Keratinocyte (primary cell): ENCODE measurements at regions not wholly inside any gene's neighbourhood (a gene's known extent, or its start where the extent isn't known, plus 50 kb on each side); places are given as distances from the start of the nearest gene placed in this dataset.

ENCODE experiments used
- DNase-seq: peaks from one replicate; pipeline ENCODE4 v3.0.0-alpha.2; 2011; ENCODE audit warnings: low read depth, missing footprints, low spot score
- FAIRE-seq: peaks from 2 replicates; lab custom pipeline; 2011; peaks lifted over from hg19 to GRCh38; lab: Jason Lieb, UNC
- H2AFZ ChIP-seq: 2 replicates; pipeline ENCODE4 v1.6.0; 2012; ENCODE audit warnings: low read length, control low read depth, inconsistent platforms; ENCODE audit not compliant: control insufficient read depth
- H3K27ac ChIP-seq: 2 replicates; pipeline ENCODE4 v1.5.1; 2011; ENCODE audit warnings: low read length; ENCODE audit not compliant: control insufficient read depth, insufficient read depth
- H3K27me3 ChIP-seq: 3 replicates; pipeline ENCODE4 v1.6.0; 2011; ENCODE audit warnings: low read length; ENCODE audit not compliant: control insufficient read depth, insufficient read depth; ENCODE audit errors: extremely low read depth
- H3K36me3 ChIP-seq, 2 experiments: 2 replicates in 1 of 2; 3 replicates in 1 of 2; pipeline ENCODE4 v1.5.1; 2011; ENCODE audit warnings: low read length in 2 of 2, mild to moderate bottlenecking in 1 of 2; ENCODE audit not compliant: control insufficient read depth in 2 of 2, insufficient read depth in 2 of 2; ENCODE audit errors: extremely low read depth in 1 of 2
- H3K4me1 ChIP-seq: 3 replicates; pipeline ENCODE4 v1.5.1; 2011; ENCODE audit warnings: low read length; ENCODE audit not compliant: control insufficient read depth, insufficient read depth; ENCODE audit errors: extremely low read depth
- H3K4me2 ChIP-seq: 3 replicates; pipeline ENCODE4 v1.6.0; 2011; ENCODE audit warnings: low read depth, low read length; ENCODE audit not compliant: control insufficient read depth, insufficient read depth; ENCODE audit errors: extremely low read depth
- H3K4me3 ChIP-seq, 3 experiments: fragments of 200-600 bp in 1 of 3; sonication (generic) in 1 of 3; 2 replicates in 2 of 3; 3 replicates in 1 of 3; pipeline ENCODE4 v1.5.1; 2011 to 2016; ENCODE audit warnings: low read length in 3 of 3, mild to moderate bottlenecking in 3 of 3, control low read depth in 2 of 3, inconsistent platforms in 1 of 3, low read depth in 1 of 3, mixed read lengths in 1 of 3, mixed run types in 1 of 3, moderate library complexity in 1 of 3; ENCODE audit not compliant: control insufficient read depth in 2 of 3, insufficient read depth in 2 of 3; ENCODE audit errors: extremely low read depth in 1 of 3
- H3K79me2 ChIP-seq: 2 replicates; pipeline ENCODE4 v1.6.0; 2012; ENCODE audit warnings: low read length; ENCODE audit not compliant: control insufficient read depth, insufficient read depth
- H3K9ac ChIP-seq: 3 replicates; pipeline ENCODE4 v1.6.0; 2011; ENCODE audit warnings: low read length; ENCODE audit not compliant: control insufficient read depth, insufficient read depth; ENCODE audit errors: extremely low read depth
- H3K9me1 ChIP-seq: 3 replicates; pipeline ENCODE4 v1.6.0; 2011; ENCODE audit warnings: low read length; ENCODE audit not compliant: control insufficient read depth, insufficient read depth; ENCODE audit errors: extremely low read depth
- H3K9me3 ChIP-seq: 2 replicates; pipeline ENCODE4 v1.5.1; 2012; ENCODE audit warnings: low read depth, low read length; ENCODE audit not compliant: control insufficient read depth
- H4K20me1 ChIP-seq: 3 replicates; pipeline ENCODE4 v1.6.0; 2011; ENCODE audit warnings: low read length; ENCODE audit not compliant: control insufficient read depth, insufficient read depth; ENCODE audit errors: extremely low read depth
- CTCF ChIP-seq, 3 experiments: IDR thresholded peaks in 1 of 3; conservative IDR thresholded peaks in 1 of 3; optimal IDR thresholded peaks in 1 of 3; 2 replicates in 2 of 3; 3 replicates in 1 of 3; pipeline versions ENCODE3 to v1.5.1; 2011; ENCODE audit warnings: low read length in 3 of 3, mild to moderate bottlenecking in 3 of 3, moderate library complexity in 2 of 3, control low read depth in 1 of 3, inconsistent platforms in 1 of 3; ENCODE audit not compliant: insufficient read depth in 2 of 3; ENCODE audit errors: extremely low read depth in 1 of 3
- EZH2 ChIP-seq: IDR thresholded peaks from one replicate; pipeline ENCODE4 v1.6.1; 2012; ENCODE audit warnings: inconsistent platforms, mild to moderate bottlenecking, low read length, moderate library complexity
- dilution Hi-C: fragments of 300-500 bp; cut with MboI; formaldehyde crosslinking; loops from one replicate; pipeline ENCODE4 v1.7.0; 2020; ENCODE audit warnings: low sequenced_read_pairs; ENCODE audit not compliant: extremely low pct_ligation_motif_present

GRCh38 chr6:74091136-74091793 lies 395.3 kb downstream of the CD109 start:
- Histone ChIP-seq H3K9me3 (no peaks in the 10 kb centered on the region), H3K27me3 (no peaks in the 10 kb centered on the region), H3K4me2 (no peak overlapping the region), H2AFZ (no peak overlapping the region), H3K4me3 (no peak overlapping the region), H3K27ac (no peak overlapping the region), H3K9me1 (no peaks in the 10 kb centered on the region), H3K36me3 (no peaks in the 10 kb centered on the region), H3K79me2 (no peaks in the 10 kb centered on the region), H3K9ac (no peak overlapping the region), H4K20me1 (no peaks in the 10 kb centered on the region), H3K4me1 (no peaks in the 10 kb centered on the region)
- dilution Hi-C loops, result no loop called here
- DNase-seq (no peak), FAIRE-seq (peak; percentile 74)
- TF ChIP-seq EZH2 (no peak), CTCF (optimal IDR thresholded peaks at IDR 0.05 in 1 of 3, IDR thresholded peaks at IDR 0.05 in 1 of 3, conservative IDR thresholded peaks at IDR 0.05 in 1 of 3; ENCODE audit: extremely low read depth in 1 of 3, insufficient read depth in 2 of 3, low read length in 3 of 3) (peak; percentile 39 to 69 (median 57))

GRCh38 chr6:74087899-74088298 lies 391.9 kb downstream of the CD109 start:
- dilution Hi-C loops, result no loop called here
- no peak for DNase-seq

More at GRCh38 chr6:74087899-74088298, 391.9 kb downstream of the CD109 start:
- Histone ChIP-seq H3K27me3 (no peaks in the 10 kb centered on the region), H3K9ac (no peak overlapping the region), H3K79me2 (no peaks in the 10 kb centered on the region), H3K4me2 (no peak overlapping the region), H3K4me3 (no peak overlapping the region), H3K4me1 (no peaks in the 10 kb centered on the region), H3K9me3 (no peaks in the 10 kb centered on the region), H3K9me1 (no peaks in the 10 kb centered on the region), H2AFZ (no peak overlapping the region), H3K36me3 (no peaks in the 10 kb centered on the region), H4K20me1 (no peaks in the 10 kb centered on the region), H3K27ac (no peak overlapping the region)
- TF ChIP-seq EZH2, result no peak
- TF ChIP-seq CTCF (optimal IDR thresholded peaks at IDR 0.05 in 1 of 3, IDR thresholded peaks at IDR 0.05 in 1 of 3, conservative IDR thresholded peaks at IDR 0.05 in 1 of 3; ENCODE audit: extremely low read depth in 1 of 3, insufficient read depth in 2 of 3, low read length in 3 of 3), result no peak
- FAIRE-seq, result no peak
